Esophagus squamous epithelium (tissue), 5 donors: ENCODE measurements at regions not wholly inside any gene's neighbourhood (a gene's known extent, or its start where the extent isn't known, plus 50 kb on each side); places are given as distances from the start of the nearest gene placed in this dataset.
"Not testable (repeated sequence)": the region's sequence is repeated elsewhere in the genome, so short reads cannot be mapped to it uniquely, and the experiment has no call there.

Source experiments
- DNase-seq: peaks from one replicate; lab custom pipeline; 2025; lab: John Stamatoyannopoulos, UW
- H3K27ac ChIP-seq, 4 donors: fragments of 200-600 bp; sonication (generic); one replicate each; pipeline ENCODE4 v1.5.1; 2016 to 2019; ENCODE audit warnings: mild to moderate bottlenecking in 1 of 4
- H3K27me3 ChIP-seq, 4 donors: fragments of 200-600 bp; sonication (generic); 1 replicate in 3 of 4; 2 replicates in 1 of 4; pipeline versions ENCODE4 v1.5.1 to v1.6.0; 2017 to 2021; ENCODE audit warnings: antibody characterized with exemption in 1 of 4
- H3K36me3 ChIP-seq, 3 donors: fragments of 200-600 bp; sonication (generic); one replicate each; pipeline ENCODE4 v1.5.1; 2016 to 2019
- H3K4me1 ChIP-seq, 3 donors: fragments of 200-600 bp; sonication (generic); one replicate each; pipeline ENCODE4 v1.5.1; 2017 to 2019
- H3K4me3 ChIP-seq, 4 donors: fragments of 200-600 bp; sonication (generic); 1 replicate in 3 of 4; 2 replicates in 1 of 4; pipeline ENCODE4 v1.5.1; 2016 to 2019; ENCODE audit warnings: mild to moderate bottlenecking in 2 of 4, moderate library complexity in 1 of 4
- H3K9me3 ChIP-seq, 3 donors: fragments of 200-600 bp; sonication (generic); one replicate each; pipeline ENCODE4 v1.5.1; 2016 to 2019
- CTCF ChIP-seq, 6 experiments: fragments of 450-650 bp in 4 of 6; fragments of 200-600 bp in 2 of 6; sonication (generic) in 2 of 6; IDR thresholded peaks; one replicate each; pipeline ENCODE4 v1.5.1; 2016 to 2019; ENCODE audit warnings: antibody characterized with exemption in 6 of 6, mild to moderate bottlenecking in 4 of 6, moderate library complexity in 4 of 6
- POLR2A ChIP-seq, 4 donors: fragments of 450-650 bp; IDR thresholded peaks; one replicate each; pipeline ENCODE4 v1.6.1; 2017; ENCODE audit warnings: antibody characterized with exemption in 4 of 4, mild to moderate bottlenecking in 4 of 4, moderate library complexity in 3 of 4
- WGBS, 2 donors: methylation state at CpG; one replicate each; pipeline ENCODE4 v1.1.5; 2018; 5-methylcytosine and 5-hydroxymethylcytosine counted together
- intact Hi-C: fragments of 100-400 bp; cut with DNase I; formaldehyde crosslinking; loops from one replicate; pipeline ENCODE4 v1.15.0; 2022
- donor health status: DM: yes; HTN: yes; CAD: no.

GRCh38 chr3:74904646-74905045 is 290.2 kb upstream of the CNTN3 start:
- Histone ChIP-seq H3K4me3 (no peak overlapping the region), H3K27ac (no peak overlapping the region), H3K36me3 (no peaks in the 10 kb centered on the region), H3K27me3 (no peaks in the 10 kb centered on the region), H3K9me3 (no peaks in the 10 kb centered on the region), H3K4me1 (no peaks in the 10 kb centered on the region)
- no peak for DNase-seq
- TF ChIP-seq CTCF (IDR thresholded peaks at IDR 0.05): no peak
- TF ChIP-seq POLR2A (IDR thresholded peaks at IDR 0.05): no peak
- WGBS, 2 donors: 55 to 75% methylated on average over 2 of the region's 2 CpGs
- intact Hi-C loops: no loop called here

DNA sequence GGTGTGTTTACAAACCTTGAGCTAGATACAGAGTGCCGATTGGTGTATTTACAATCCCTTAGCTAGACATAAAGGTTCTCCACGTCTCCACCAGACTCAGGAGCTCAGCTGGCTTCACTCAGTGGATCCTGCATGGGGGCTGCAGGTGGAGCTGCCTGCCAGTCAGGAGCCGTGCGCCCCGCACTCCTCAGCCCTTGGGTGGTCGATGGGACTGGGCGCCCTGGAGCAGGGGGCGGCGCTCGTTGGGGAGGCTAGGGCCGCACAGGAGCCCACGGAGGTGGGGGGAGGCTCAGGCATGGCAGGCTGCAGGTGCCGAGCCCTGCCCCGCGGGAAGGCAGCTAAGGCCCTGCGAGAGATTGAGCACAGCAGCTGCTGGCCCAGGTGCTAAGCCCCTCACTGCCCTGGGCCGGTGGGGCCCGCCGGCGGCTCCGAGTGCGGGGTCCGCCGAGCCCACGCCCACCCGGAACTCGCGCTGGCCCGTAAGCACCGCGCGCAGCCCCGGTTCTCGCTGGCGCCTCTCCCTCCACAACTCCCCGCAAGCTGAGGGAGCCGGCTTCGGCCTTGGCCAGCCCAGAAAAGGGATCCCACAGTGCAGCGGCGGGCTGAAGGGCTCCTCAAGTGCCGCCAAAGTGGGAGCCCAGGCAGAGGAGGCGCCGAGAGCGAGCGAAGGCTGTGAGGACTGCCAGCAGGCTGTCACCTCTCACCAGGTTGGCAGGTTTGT is 285.5 kb upstream of the CNTN3 start:
- intact Hi-C loops, H3K9me3 ChIP-seq, H3K4me3 ChIP-seq, DNase-seq, H3K36me3 ChIP-seq, H3K27me3 ChIP-seq, H3K27ac ChIP-seq, H3K4me1 ChIP-seq: not testable (repeated sequence)
- WGBS, 2 donors: 85 to 90% methylated on average over 2 to 4 of the region's 45 CpGs

- Histone ChIP-seq H3K4me3 (no peak overlapping the region), H3K4me1 (no peaks in the 10 kb centered on the region), H3K27ac (no peak overlapping the region), H3K27me3 (no peaks in the 10 kb centered on the region), H3K9me3 (no peaks in the 10 kb centered on the region), H3K36me3 (no peaks in the 10 kb centered on the region)
- DNase-seq: no peak
- 55 to 59% methylated on average over 2 of the region's 2 CpGs for WGBS, 2 donors
- intact Hi-C loops: no loop called here
- peak in 1 of 6 experiments; percentile 7 for TF ChIP-seq CTCF (IDR thresholded peaks at IDR 0.05)
- no peak for TF ChIP-seq POLR2A (IDR thresholded peaks at IDR 0.05)
Measured at GRCh38 chr3:74897006-74897405, 282.5 kb upstream of the CNTN3 start.

- intact Hi-C loops: no loop called here
- no peak for DNase-seq
- Histone ChIP-seq H3K9me3 (peaks cover 0 to 3% (median 0%) of the 10 kb centered on the region in 3 donors), H3K4me1 (no peaks in the 10 kb centered on the region), H3K4me3 (no peak overlapping the region), H3K27ac (no peak overlapping the region), H3K27me3 (no peaks in the 10 kb centered on the region), H3K36me3 (no peaks in the 10 kb centered on the region)
- 67 to 78% methylated on average over 6 of the region's 6 CpGs for WGBS, 2 donors
- TF ChIP-seq CTCF (IDR thresholded peaks at IDR 0.05): no peak
- TF ChIP-seq POLR2A (IDR thresholded peaks at IDR 0.05): no peak
Measured at GRCh38 chr3:74891312-74891711, 276.9 kb upstream of the CNTN3 start.

GRCh38 chr3:74883690-74884089 is 269.2 kb upstream of the CNTN3 start:
- no peak for DNase-seq
- no peaks in the 10 kb centered on the region for H3K36me3 ChIP-seq
- peaks cover 0 to 3% (median 0%) of the 10 kb centered on the region in 3 donors for H3K9me3 ChIP-seq
- intact Hi-C loops: no loop called here
- no peak overlapping the region for H3K4me3 ChIP-seq
- H3K4me1 ChIP-seq: no peaks in the 10 kb centered on the region
- TF ChIP-seq POLR2A (IDR thresholded peaks at IDR 0.05) (no peak), CTCF (IDR thresholded peaks at IDR 0.05) (no peak)
- no peaks in the 10 kb centered on the region for H3K27me3 ChIP-seq
- no peak overlapping the region for H3K27ac ChIP-seq
- 56 to 80% methylated on average over 1 to 2 of the region's 2 CpGs for WGBS, 2 donors
